ENCODE measurements at regions not wholly inside any gene's neighbourhood (a gene's known extent, or its start where the extent isn't known, plus 50 kb on each side); places are given as distances from the start of the nearest gene placed in this dataset.

DNA sequence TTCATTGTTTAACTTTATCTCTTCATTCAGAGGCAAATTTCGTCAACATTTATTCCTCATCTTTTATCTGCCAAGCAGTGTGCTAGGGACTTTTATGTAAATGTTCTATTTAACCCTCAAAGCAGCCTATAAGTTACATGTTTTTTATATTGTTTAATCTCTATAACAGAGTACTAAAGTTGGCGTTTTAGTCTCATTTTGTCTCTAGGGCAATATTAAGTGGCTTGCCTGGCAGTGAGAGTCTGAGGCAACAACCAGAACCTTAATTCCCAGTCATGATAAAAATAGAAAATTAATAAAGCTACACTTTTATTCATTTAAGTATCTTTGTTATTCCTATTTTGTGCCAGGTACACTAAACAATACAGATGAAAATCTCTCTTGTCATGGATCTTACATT lies 994.3 kb upstream of the ADGRL2 start:
- H3K36me3 ChIP-seq (ENCODE audit: control insufficient read depth, insufficient read depth, low read length) = no peaks in the 10 kb centered on the region
- no peak overlapping the region for H3K27ac ChIP-seq (ENCODE audit: low read depth, low read length, severe bottlenecking)
- WGBS, 2 experiments (ENCODE audit: insufficient coverage in 2 of 2) = no CpG with 5 or more reads among the region's 2 CpGs
- no peaks in the 10 kb centered on the region for H3K9me3 ChIP-seq (ENCODE audit: control insufficient read depth, low read length)
- no peak overlapping the region for H3K4me3 ChIP-seq (ENCODE audit: extremely low read depth, insufficient read depth, low read length, poor library complexity, severe bottlenecking)
- H3K4me1 ChIP-seq (ENCODE audit: control insufficient read depth, insufficient read depth, low read length, poor library complexity, severe bottlenecking) = no peaks in the 10 kb centered on the region

DNA sequence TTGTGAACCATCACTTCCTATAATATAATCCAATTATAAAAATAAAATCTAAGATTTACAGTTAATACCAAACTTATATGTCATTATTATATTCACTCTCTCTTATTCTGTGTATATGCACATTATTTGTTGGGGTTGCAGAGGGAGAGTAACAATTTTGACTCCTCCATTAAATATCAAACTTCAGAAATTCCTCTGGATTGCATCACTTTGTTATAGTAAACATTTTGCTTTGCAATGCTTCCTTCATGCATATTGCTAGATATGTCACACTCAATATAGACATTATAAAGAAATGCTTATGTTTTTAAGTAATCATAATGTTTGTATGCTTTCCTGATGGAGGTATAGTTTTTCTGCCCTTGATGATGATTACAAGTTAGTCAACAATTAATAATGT lies 999.0 kb upstream of the ADGRL2 start:
- no peaks in the 10 kb centered on the region for H3K36me3 ChIP-seq (ENCODE audit: control insufficient read depth, insufficient read depth, low read length)
- no peak overlapping the region for H3K4me3 ChIP-seq (ENCODE audit: extremely low read depth, insufficient read depth, low read length, poor library complexity, severe bottlenecking)
- H3K9me3 ChIP-seq (ENCODE audit: control insufficient read depth, low read length) = no peaks in the 10 kb centered on the region
- no peaks in the 10 kb centered on the region for H3K4me1 ChIP-seq (ENCODE audit: control insufficient read depth, insufficient read depth, low read length, poor library complexity, severe bottlenecking)
- H3K27ac ChIP-seq (ENCODE audit: low read depth, low read length, severe bottlenecking) = no peak overlapping the region

DNA sequence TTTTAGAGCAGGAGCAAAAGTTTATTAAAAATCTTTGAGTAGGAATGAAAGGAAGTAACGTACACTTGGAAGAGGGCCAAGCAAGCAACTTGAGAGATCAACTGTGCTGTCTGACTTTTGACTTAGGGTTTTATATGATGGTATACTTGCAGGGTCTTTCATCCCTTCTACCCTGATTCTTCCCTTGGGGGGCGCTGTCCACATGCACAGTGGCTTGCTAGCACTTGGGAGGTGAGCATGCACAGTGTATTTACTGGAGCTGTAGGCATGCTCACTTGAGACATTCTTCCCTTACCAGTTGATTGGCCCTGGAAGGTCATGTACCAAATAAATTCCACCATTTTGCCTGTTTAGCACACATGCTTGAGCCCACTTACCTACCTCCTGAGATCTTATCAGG lies 1001.3 kb upstream of the ADGRL2 start:
- no peaks in the 10 kb centered on the region for H3K4me1 ChIP-seq (ENCODE audit: control insufficient read depth, insufficient read depth, low read length, poor library complexity, severe bottlenecking)
- WGBS, 2 experiments (ENCODE audit: insufficient coverage in 2 of 2) = 90% methylated on average over 1 to 2 of the region's 2 CpGs
- no peaks in the 10 kb centered on the region for H3K36me3 ChIP-seq (ENCODE audit: control insufficient read depth, insufficient read depth, low read length)
- H3K27ac ChIP-seq (ENCODE audit: low read depth, low read length, severe bottlenecking) = no peak overlapping the region
- H3K9me3 ChIP-seq (ENCODE audit: control insufficient read depth, low read length) = no peaks in the 10 kb centered on the region
- H3K4me3 ChIP-seq (ENCODE audit: extremely low read depth, insufficient read depth, low read length, poor library complexity, severe bottlenecking) = no peak overlapping the region

DNA sequence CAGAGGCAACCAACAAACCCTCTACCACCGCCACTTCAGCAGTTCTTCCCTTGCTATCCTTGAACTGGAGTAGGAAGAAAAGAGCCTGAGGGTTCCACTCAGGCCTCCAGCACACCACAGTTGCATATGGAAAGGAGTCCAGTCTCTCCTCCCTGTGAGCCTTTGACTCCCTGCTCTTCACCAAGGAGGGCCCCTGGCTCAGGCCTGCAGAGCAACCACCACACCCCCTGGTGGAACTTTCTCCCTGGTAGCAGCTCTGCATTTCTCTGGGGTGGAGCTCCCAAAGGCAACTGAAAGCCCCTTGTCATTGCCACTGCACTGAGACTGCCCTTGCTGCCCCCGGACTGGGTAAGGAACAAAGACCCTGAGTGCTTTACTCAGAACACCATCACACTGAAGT lies 1021.5 kb upstream of the ADGRL2 start:
- no peak overlapping the region for H3K27ac ChIP-seq (ENCODE audit: low read depth, low read length, severe bottlenecking)
- 50% methylated on average over 1 of the region's 2 CpGs; no CpG with 5 or more reads in 1 of the 2 experiments for WGBS, 2 experiments (ENCODE audit: insufficient coverage in 2 of 2)
- H3K4me1 ChIP-seq (ENCODE audit: control insufficient read depth, insufficient read depth, low read length, poor library complexity, severe bottlenecking) = no peaks in the 10 kb centered on the region
- no peaks in the 10 kb centered on the region for H3K9me3 ChIP-seq (ENCODE audit: control insufficient read depth, low read length)
- no peak overlapping the region for H3K4me3 ChIP-seq (ENCODE audit: extremely low read depth, insufficient read depth, low read length, poor library complexity, severe bottlenecking)
- H3K36me3 ChIP-seq (ENCODE audit: control insufficient read depth, insufficient read depth, low read length) = no peaks in the 10 kb centered on the region

DNA sequence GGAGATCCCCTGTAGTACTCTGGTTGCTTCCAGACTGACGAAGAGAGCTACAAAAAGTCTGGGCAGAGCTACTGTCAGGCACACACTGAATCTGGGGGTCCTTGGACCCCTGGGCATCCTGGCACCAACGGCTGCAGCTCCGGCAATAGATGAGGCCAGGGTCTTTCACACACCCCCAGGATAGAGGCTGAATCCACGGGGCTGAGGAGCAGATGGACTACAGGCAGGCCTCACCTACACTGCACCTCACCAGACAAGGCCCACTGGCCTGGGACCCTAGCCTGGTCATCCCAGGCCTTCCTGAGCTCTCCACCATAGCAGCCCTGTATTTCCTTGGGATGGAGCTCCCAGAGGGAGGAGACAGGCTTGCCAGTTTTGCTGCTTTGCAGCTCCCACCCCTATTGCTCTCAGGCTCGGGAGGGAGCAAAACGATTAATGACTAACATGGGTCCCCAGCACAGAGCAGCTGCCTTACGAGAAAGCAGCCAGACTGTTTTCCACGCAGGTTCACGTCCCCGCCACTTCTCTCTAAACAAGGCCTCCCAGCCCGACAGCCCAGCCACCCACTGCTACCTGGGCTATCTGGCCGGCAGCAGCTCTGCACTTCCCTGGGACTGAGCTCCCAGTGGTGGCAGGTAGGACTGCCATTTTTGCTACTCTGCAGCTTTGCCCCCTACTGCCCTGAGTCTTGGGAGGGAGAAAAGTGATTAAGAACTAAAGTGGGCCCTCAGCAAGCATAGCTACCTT lies 1022.5 kb upstream of the ADGRL2 start:
- 92 to 97% methylated on average over 8 to 12 of the region's 12 CpGs for WGBS, 2 experiments (ENCODE audit: insufficient coverage in 2 of 2)

DNA sequence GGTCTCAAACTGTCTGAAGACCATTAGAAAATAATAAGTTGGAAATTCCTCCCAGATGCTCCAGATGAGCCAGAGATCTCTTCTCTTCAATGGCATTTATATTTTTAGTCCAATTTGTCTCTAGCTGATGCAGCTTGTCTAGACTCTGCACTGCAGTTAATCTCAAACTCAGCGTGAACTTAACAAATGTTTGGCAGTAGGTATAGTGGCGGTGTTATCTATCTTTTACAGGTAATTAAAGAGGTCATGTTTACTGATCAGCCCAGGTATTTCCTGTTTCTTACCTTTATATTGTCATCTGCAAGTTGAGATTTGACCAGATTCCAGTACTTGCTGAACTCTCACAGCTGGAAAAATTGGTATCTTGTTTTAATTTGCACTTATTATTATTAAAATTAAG lies 1024.5 kb upstream of the ADGRL2 start:
- no peaks in the 10 kb centered on the region for H3K36me3 ChIP-seq (ENCODE audit: control insufficient read depth, insufficient read depth, low read length)
- no peaks in the 10 kb centered on the region for H3K9me3 ChIP-seq (ENCODE audit: control insufficient read depth, low read length)
- H3K4me3 ChIP-seq (ENCODE audit: extremely low read depth, insufficient read depth, low read length, poor library complexity, severe bottlenecking) = no peak overlapping the region
- no peaks in the 10 kb centered on the region for H3K4me1 ChIP-seq (ENCODE audit: control insufficient read depth, insufficient read depth, low read length, poor library complexity, severe bottlenecking)
- 80% methylated on average over 1 of the region's 2 CpGs; no CpG with 5 or more reads in 1 of the 2 experiments for WGBS, 2 experiments (ENCODE audit: insufficient coverage in 2 of 2)
- no peak overlapping the region for H3K27ac ChIP-seq (ENCODE audit: low read depth, low read length, severe bottlenecking)

More for the DNA sequence above, 1022.5 kb upstream of the ADGRL2 start:
- H3K4me1 ChIP-seq (ENCODE audit: control insufficient read depth, insufficient read depth, low read length, poor library complexity, severe bottlenecking) = no peaks in the 10 kb centered on the region
- H3K4me3 ChIP-seq (ENCODE audit: extremely low read depth, insufficient read depth, low read length, poor library complexity, severe bottlenecking) = no peak overlapping the region
- no peaks in the 10 kb centered on the region for H3K36me3 ChIP-seq (ENCODE audit: control insufficient read depth, insufficient read depth, low read length)
- no peak overlapping the region for H3K27ac ChIP-seq (ENCODE audit: low read depth, low read length, severe bottlenecking)
- H3K9me3 ChIP-seq (ENCODE audit: control insufficient read depth, low read length) = no peaks in the 10 kb centered on the region

DNA sequence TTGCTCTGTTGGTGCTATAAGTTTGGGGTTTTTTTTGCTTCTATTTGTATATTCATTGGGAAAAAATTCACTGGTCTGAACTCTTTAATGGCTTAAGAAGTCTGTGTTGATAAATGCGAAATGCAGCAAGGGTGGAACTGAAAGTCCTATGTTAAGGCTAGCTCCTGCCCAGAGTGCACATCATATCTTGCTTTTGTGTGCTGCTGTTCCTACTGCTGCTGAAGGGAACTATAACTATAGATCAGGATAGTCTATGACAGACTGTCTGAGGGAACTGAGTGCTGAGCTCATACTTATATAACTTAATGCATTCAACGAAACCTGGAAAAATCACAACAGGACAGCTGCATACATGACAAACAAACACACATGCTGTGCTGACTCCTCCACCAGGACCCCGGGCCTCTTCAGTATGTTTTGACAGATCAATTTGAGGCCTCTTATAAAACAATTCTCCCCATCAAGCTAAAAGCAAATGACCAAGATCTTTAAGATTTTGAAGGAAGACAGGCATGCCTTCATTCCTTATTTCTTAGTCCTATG lies 1031.5 kb upstream of the ADGRL2 start:
- no peak overlapping the region for H3K27ac ChIP-seq (ENCODE audit: low read depth, low read length, severe bottlenecking)
- no peak overlapping the region for H3K4me3 ChIP-seq (ENCODE audit: extremely low read depth, insufficient read depth, low read length, poor library complexity, severe bottlenecking)
- H3K9me3 ChIP-seq (ENCODE audit: control insufficient read depth, low read length) = no peaks in the 10 kb centered on the region
- no peaks in the 10 kb centered on the region for H3K36me3 ChIP-seq (ENCODE audit: control insufficient read depth, insufficient read depth, low read length)
- H3K4me1 ChIP-seq (ENCODE audit: control insufficient read depth, insufficient read depth, low read length, poor library complexity, severe bottlenecking) = no peaks in the 10 kb centered on the region
- WGBS, 2 experiments (ENCODE audit: insufficient coverage in 2 of 2) = 74 to 80% methylated on average over 2 to 3 of the region's 3 CpGs

DNA sequence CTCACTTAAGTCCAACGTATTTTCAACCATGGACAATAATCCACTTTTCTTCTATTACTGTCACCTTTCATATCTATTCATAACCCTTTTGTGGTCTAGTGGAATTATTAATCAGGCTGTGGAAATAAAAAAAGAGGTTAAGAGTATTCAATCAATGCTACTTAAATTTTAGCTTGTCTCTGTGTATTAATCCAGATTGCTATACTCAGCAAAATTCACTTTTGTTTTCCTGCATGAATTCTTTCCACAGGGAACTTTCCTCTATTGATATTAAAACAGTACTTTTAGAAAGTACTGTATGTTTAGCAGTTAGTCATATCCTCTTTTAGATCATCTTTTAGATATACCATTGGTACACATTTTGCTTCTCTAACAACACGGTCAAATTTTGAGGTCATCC lies 1033.0 kb upstream of the ADGRL2 start:
- Histone ChIP-seq H3K4me3 (ENCODE audit: extremely low read depth, insufficient read depth, low read length, poor library complexity, severe bottlenecking) (no peak overlapping the region), H3K4me1 (ENCODE audit: control insufficient read depth, insufficient read depth, low read length, poor library complexity, severe bottlenecking) (no peaks in the 10 kb centered on the region), H3K36me3 (ENCODE audit: control insufficient read depth, insufficient read depth, low read length) (no peaks in the 10 kb centered on the region), H3K27ac (ENCODE audit: low read depth, low read length, severe bottlenecking) (no peak overlapping the region), H3K9me3 (ENCODE audit: control insufficient read depth, low read length) (no peaks in the 10 kb centered on the region)
- 94 to 100% methylated on average over 1 of the region's 2 CpGs for WGBS, 2 experiments (ENCODE audit: insufficient coverage in 2 of 2)

DNA sequence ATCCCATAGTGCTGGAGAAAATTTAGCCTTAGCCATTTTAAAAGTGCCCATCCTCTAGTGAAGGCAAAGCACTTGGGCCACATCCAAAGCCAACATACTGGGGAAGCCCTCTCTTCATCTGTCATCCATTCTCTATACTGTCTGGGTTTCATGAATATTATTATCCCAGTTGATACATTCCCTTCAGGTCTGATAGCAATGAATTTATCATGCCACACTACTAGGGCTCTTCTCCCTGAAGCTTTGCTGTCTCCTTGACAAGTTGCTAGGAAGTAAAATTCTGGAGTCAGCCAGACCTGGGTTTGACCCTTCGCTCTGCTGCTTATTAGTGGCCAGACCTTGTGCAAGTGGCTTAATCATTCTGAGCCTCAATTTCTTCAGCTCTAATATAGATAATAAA lies 1041.4 kb upstream of the ADGRL2 start:
- no peaks in the 10 kb centered on the region for H3K9me3 ChIP-seq (ENCODE audit: control insufficient read depth, low read length)
- no CpG with 5 or more reads among the region's 1 CpG for WGBS, 2 experiments (ENCODE audit: insufficient coverage in 2 of 2)
- no peak overlapping the region for H3K27ac ChIP-seq (ENCODE audit: low read depth, low read length, severe bottlenecking)
- H3K36me3 ChIP-seq (ENCODE audit: control insufficient read depth, insufficient read depth, low read length) = no peaks in the 10 kb centered on the region
- no peak overlapping the region for H3K4me3 ChIP-seq (ENCODE audit: extremely low read depth, insufficient read depth, low read length, poor library complexity, severe bottlenecking)
- H3K4me1 ChIP-seq (ENCODE audit: control insufficient read depth, insufficient read depth, low read length, poor library complexity, severe bottlenecking) = no peaks in the 10 kb centered on the region

DNA sequence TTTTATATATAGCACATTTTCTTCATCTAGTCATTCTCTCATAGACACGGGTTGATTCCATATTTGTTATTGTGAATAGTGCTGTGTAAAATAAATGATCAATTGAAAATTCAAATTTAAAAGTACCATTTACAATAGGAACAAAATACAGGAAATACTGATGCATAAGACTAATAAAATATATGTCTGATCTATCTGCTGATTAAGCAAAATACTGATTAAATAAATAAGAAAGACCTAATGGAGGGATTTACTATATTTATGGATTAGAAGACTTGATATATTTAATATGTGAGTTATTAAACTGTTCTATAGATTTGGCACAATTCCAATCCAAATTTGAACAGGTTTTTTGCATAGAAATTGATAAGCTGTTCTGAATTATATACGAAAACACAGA lies 1044.8 kb upstream of the ADGRL2 start:
- Histone ChIP-seq H3K9me3 (ENCODE audit: control insufficient read depth, low read length) (no peaks in the 10 kb centered on the region), H3K36me3 (ENCODE audit: control insufficient read depth, insufficient read depth, low read length) (no peaks in the 10 kb centered on the region), H3K4me3 (ENCODE audit: extremely low read depth, insufficient read depth, low read length, poor library complexity, severe bottlenecking) (no peak overlapping the region), H3K4me1 (ENCODE audit: control insufficient read depth, insufficient read depth, low read length, poor library complexity, severe bottlenecking) (no peaks in the 10 kb centered on the region), H3K27ac (ENCODE audit: low read depth, low read length, severe bottlenecking) (no peak overlapping the region)
- no CpG with 5 or more reads among the region's 2 CpGs for WGBS, 2 experiments (ENCODE audit: insufficient coverage in 2 of 2)

DNA sequence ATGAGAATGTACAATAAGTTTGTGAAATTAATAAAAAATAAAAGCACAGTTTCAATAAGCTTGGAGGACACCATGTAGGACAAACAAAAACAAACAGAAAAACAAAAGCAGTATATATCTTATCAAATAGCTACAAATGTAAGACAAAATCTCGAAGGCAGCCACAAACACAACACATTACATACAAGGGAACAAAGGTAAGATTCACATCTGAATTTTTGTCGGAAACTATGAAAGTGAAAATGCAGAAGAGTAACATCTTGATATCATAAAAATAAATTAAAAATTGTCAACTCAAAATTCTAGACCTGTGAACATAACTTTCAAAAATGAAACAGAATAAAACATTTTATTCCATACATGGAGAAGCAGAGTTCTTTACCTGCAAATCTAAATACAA lies 1049.5 kb upstream of the ADGRL2 start:
- no peak overlapping the region for H3K27ac ChIP-seq (ENCODE audit: low read depth, low read length, severe bottlenecking)
- no CpG with 5 or more reads among the region's 2 CpGs for WGBS, 2 experiments (ENCODE audit: insufficient coverage in 2 of 2)
- H3K4me3 ChIP-seq (ENCODE audit: extremely low read depth, insufficient read depth, low read length, poor library complexity, severe bottlenecking) = no peak overlapping the region
- no peaks in the 10 kb centered on the region for H3K4me1 ChIP-seq (ENCODE audit: control insufficient read depth, insufficient read depth, low read length, poor library complexity, severe bottlenecking)
- no peaks in the 10 kb centered on the region for H3K9me3 ChIP-seq (ENCODE audit: control insufficient read depth, low read length)
- no peaks in the 10 kb centered on the region for H3K36me3 ChIP-seq (ENCODE audit: control insufficient read depth, insufficient read depth, low read length)
